Skeletal muscle tissue (tissue), 3 donors: ENCODE measurements at regions not wholly inside any gene's neighbourhood (a gene's known extent, or its start where the extent isn't known, plus 50 kb on each side); places are given as distances from the start of the nearest gene placed in this dataset.
A peak's percentile ranks its signal among the peaks of the same experiment; 100 is the strongest.
"Not testable (repeated sequence)": the region's sequence is repeated elsewhere in the genome, so short reads cannot be mapped to it uniquely, and the experiment has no call there.

Source experiments
- H3K27ac ChIP-seq: one replicate; pipeline ENCODE4 v1.7.0; 2013; ENCODE audit warnings: mild to moderate bottlenecking, low read depth, low read length, inconsistent platforms
- H3K27me3 ChIP-seq, 3 donors: one replicate each; pipeline ENCODE4 v1.7.0; 2013; ENCODE audit warnings: low read length in 3 of 3; ENCODE audit not compliant: control insufficient read depth in 3 of 3, insufficient read depth in 3 of 3
- H3K36me3 ChIP-seq, 3 donors: one replicate each; pipeline ENCODE4 v1.7.0; 2013; ENCODE audit warnings: low read length in 3 of 3; ENCODE audit not compliant: control insufficient read depth in 3 of 3, insufficient read depth in 3 of 3
- H3K4me1 ChIP-seq, 3 donors: one replicate each; pipeline ENCODE4 v1.7.0; 2013; ENCODE audit warnings: low read length in 3 of 3, mild to moderate bottlenecking in 3 of 3; ENCODE audit not compliant: control insufficient read depth in 3 of 3, insufficient read depth in 3 of 3
- H3K4me3 ChIP-seq, 3 donors: one replicate each; pipeline ENCODE4 v1.7.0; 2013; ENCODE audit warnings: low read length in 3 of 3
- H3K9ac ChIP-seq, 3 donors: one replicate each; pipeline ENCODE4 v1.7.0; 2013; ENCODE audit warnings: low read length in 3 of 3, mild to moderate bottlenecking in 3 of 3, moderate library complexity in 2 of 3, low read depth in 1 of 3
- H3K9me3 ChIP-seq, 3 donors: one replicate each; pipeline ENCODE4 v1.7.0; 2013; ENCODE audit warnings: low read length in 3 of 3; ENCODE audit not compliant: control insufficient read depth in 3 of 3
- donor health status: Osteomylitis.

GRCh38 chr1:215005656-215006345 lies 76.7 kb upstream of the KCNK2 start:
- Histone ChIP-seq H3K9me3 (no peaks in the 10 kb centered on the region), H3K36me3 (no peaks in the 10 kb centered on the region), H3K9ac (peak overlapping the region in 2 of 3 donors; percentile 34 to 47), H3K4me3 (peak overlapping the region in 2 of 3 donors; percentile 18 to 30), H3K27ac (peak overlapping the region; percentile 63), H3K4me1 (peaks cover 0 to 5% (median 0%) of the 10 kb centered on the region in 3 donors), H3K27me3 (no peaks in the 10 kb centered on the region)

GRCh38 chr1:215007880-215008279 lies 74.7 kb upstream of the KCNK2 start:
- H3K9me3 ChIP-seq = no peaks in the 10 kb centered on the region
- peaks cover 0 to 5% (median 0%) of the 10 kb centered on the region in 3 donors for H3K4me1 ChIP-seq

GRCh38 chr1:215018555-215018954 lies 64.0 kb upstream of the KCNK2 start:
- H3K27me3 ChIP-seq = no peaks in the 10 kb centered on the region
- no peaks in the 10 kb centered on the region for H3K4me1 ChIP-seq
- H3K4me3 ChIP-seq = no peak overlapping the region
- H3K9me3 ChIP-seq = no peaks in the 10 kb centered on the region
- H3K9ac ChIP-seq = no peak overlapping the region
- no peaks in the 10 kb centered on the region for H3K36me3 ChIP-seq
- H3K27ac ChIP-seq = no peak overlapping the region

More at GRCh38 chr1:215007880-215008279, 74.7 kb upstream of the KCNK2 start:
- H3K4me3 ChIP-seq = no peak overlapping the region
- no peak overlapping the region for H3K9ac ChIP-seq
- no peaks in the 10 kb centered on the region for H3K27me3 ChIP-seq
- no peak overlapping the region for H3K27ac ChIP-seq
- no peaks in the 10 kb centered on the region for H3K36me3 ChIP-seq

GRCh38 chr1:215022204-215022603 lies 60.3 kb upstream of the KCNK2 start:
- H3K36me3 ChIP-seq = no peaks in the 10 kb centered on the region
- H3K9ac ChIP-seq = no peak overlapping the region
- no peaks in the 10 kb centered on the region for H3K27me3 ChIP-seq
- no peaks in the 10 kb centered on the region for H3K4me1 ChIP-seq
- H3K9me3 ChIP-seq = no peaks in the 10 kb centered on the region
- H3K4me3 ChIP-seq = no peak overlapping the region
- H3K27ac ChIP-seq = no peak overlapping the region

GRCh38 chr1:215022741-215023141 lies 59.8 kb upstream of the KCNK2 start:
- H3K27me3 ChIP-seq = no peaks in the 10 kb centered on the region
- H3K27ac ChIP-seq = no peak overlapping the region
- H3K4me3 ChIP-seq = no peak overlapping the region
- no peaks in the 10 kb centered on the region for H3K36me3 ChIP-seq
- no peak overlapping the region for H3K9ac ChIP-seq
- no peaks in the 10 kb centered on the region for H3K4me1 ChIP-seq
- H3K9me3 ChIP-seq = no peaks in the 10 kb centered on the region

GRCh38 chr1:215023155-215023832 lies 59.2 kb upstream of the KCNK2 start:
- Histone ChIP-seq H3K4me3 (no peak overlapping the region), H3K9me3 (no peaks in the 10 kb centered on the region), H3K9ac (no peak overlapping the region), H3K36me3 (no peaks in the 10 kb centered on the region), H3K27me3 (no peaks in the 10 kb centered on the region), H3K4me1 (no peaks in the 10 kb centered on the region), H3K27ac (no peak overlapping the region)

- Histone ChIP-seq H3K4me1 (no peaks in the 10 kb centered on the region), H3K27ac (no peak overlapping the region), H3K9ac (no peak overlapping the region), H3K4me3 (no peak overlapping the region), H3K36me3 (no peaks in the 10 kb centered on the region), H3K27me3 (no peaks in the 10 kb centered on the region), H3K9me3 (no peaks in the 10 kb centered on the region)
Observed at GRCh38 chr1:215028954-215029353, 53.6 kb upstream of the KCNK2 start.

- H3K9me3 ChIP-seq, H3K4me1 ChIP-seq, H3K4me3 ChIP-seq, H3K27ac ChIP-seq, H3K36me3 ChIP-seq, H3K9ac ChIP-seq, H3K27me3 ChIP-seq: not testable (repeated sequence)
Observed at GRCh38 chr1:215030581-215030980, 52.0 kb upstream of the KCNK2 start.

GRCh38 chr1:215031392-215031791 lies 51.1 kb upstream of the KCNK2 start:
- H3K9me3 ChIP-seq = no peaks in the 10 kb centered on the region

More at GRCh38 chr1:215031392-215031791, 51.1 kb upstream of the KCNK2 start:
- H3K27me3 ChIP-seq = no peaks in the 10 kb centered on the region
- H3K4me1 ChIP-seq = no peaks in the 10 kb centered on the region
- no peaks in the 10 kb centered on the region for H3K36me3 ChIP-seq
- H3K4me3 ChIP-seq = no peak overlapping the region
- H3K9ac ChIP-seq = no peak overlapping the region
- no peak overlapping the region for H3K27ac ChIP-seq
